Trophoblast cell (in vitro differentiated cells and primary cell): ENCODE measurements at regions not wholly inside any gene's neighbourhood (a gene's known extent, or its start where the extent isn't known, plus 50 kb on each side); places are given as distances from the start of the nearest gene placed in this dataset.
"Not testable (repeated sequence)": the region's sequence is repeated elsewhere in the genome, so short reads cannot be mapped to it uniquely, and the experiment has no call there.

Experiments
- DNase-seq, 2 donors: peaks; one replicate each; pipeline ENCODE4 v3.0.0-alpha.2; 2016
- H2AFZ ChIP-seq: 2 replicates; pipeline ENCODE4 v1.6.1; 2013; ENCODE audit warnings: low read length, moderate library complexity, mild to moderate bottlenecking; ENCODE audit not compliant: insufficient read depth, poor library complexity
- H2AK5ac ChIP-seq: 2 replicates; pipeline ENCODE4 v1.6.1; 2013; ENCODE audit warnings: mild to moderate bottlenecking, low read length
- H2BK120ac ChIP-seq: 2 replicates; pipeline ENCODE4 v1.6.1; 2013; ENCODE audit warnings: low read length, mild to moderate bottlenecking, moderate library complexity; ENCODE audit not compliant: insufficient read depth, poor library complexity
- H2BK12ac ChIP-seq: 2 replicates; pipeline ENCODE4 v1.6.1; 2013; ENCODE audit warnings: mild to moderate bottlenecking, low read length, moderate library complexity
- H2BK5ac ChIP-seq: 2 replicates; pipeline ENCODE4 v1.6.1; 2013; ENCODE audit warnings: low read length, low read depth, moderate library complexity, mild to moderate bottlenecking; ENCODE audit not compliant: poor library complexity
- H3K14ac ChIP-seq: 2 replicates; pipeline ENCODE4 v1.6.1; 2013; ENCODE audit warnings: mild to moderate bottlenecking, low read length
- H3K18ac ChIP-seq: 2 replicates; pipeline ENCODE4 v1.6.1; 2013; ENCODE audit warnings: mild to moderate bottlenecking, low read length
- H3K23ac ChIP-seq: 2 replicates; pipeline ENCODE4 v1.6.1; 2013; ENCODE audit warnings: low read length
- H3K27ac ChIP-seq: 2 replicates; pipeline ENCODE4 v1.5.1; 2013; ENCODE audit warnings: low read depth, mild to moderate bottlenecking, inconsistent platforms, low read length, moderate library complexity
- H3K27me3 ChIP-seq: 2 replicates; pipeline ENCODE4 v1.6.1; 2013; ENCODE audit warnings: inconsistent platforms, mild to moderate bottlenecking, low read length, moderate library complexity; ENCODE audit not compliant: insufficient read depth
- H3K36me3 ChIP-seq, 2 experiments: 1 replicate in 1 of 2; 2 replicates in 1 of 2; pipeline ENCODE4 v1.6.1; 2013; ENCODE audit warnings: low read length in 2 of 2, mild to moderate bottlenecking in 2 of 2, moderate library complexity in 1 of 2; ENCODE audit not compliant: insufficient read depth in 2 of 2, control insufficient read depth in 1 of 2
- H3K4ac ChIP-seq: 2 replicates; pipeline ENCODE4 v1.6.1; 2013; ENCODE audit warnings: low read depth, mild to moderate bottlenecking, low read length, moderate library complexity
- H3K4me1 ChIP-seq, 2 experiments: 1 replicate in 1 of 2; 2 replicates in 1 of 2; pipeline ENCODE4 v1.6.1; 2013; ENCODE audit warnings: low read length in 2 of 2, mild to moderate bottlenecking in 2 of 2, moderate library complexity in 1 of 2; ENCODE audit not compliant: insufficient read depth in 2 of 2, control insufficient read depth in 1 of 2
- H3K4me2 ChIP-seq: 2 replicates; pipeline ENCODE4 v1.6.1; 2013; ENCODE audit warnings: inconsistent platforms, mild to moderate bottlenecking, low read length, moderate library complexity
- H3K4me3 ChIP-seq: 2 replicates; pipeline ENCODE4 v1.5.1; 2013; ENCODE audit warnings: mild to moderate bottlenecking, low read depth, low read length, inconsistent platforms
- H3K79me1 ChIP-seq: one replicate; pipeline ENCODE4 v1.6.1; 2013; ENCODE audit warnings: low read length
- H3K79me2 ChIP-seq: 2 replicates; pipeline ENCODE4 v1.6.1; 2013; ENCODE audit warnings: low read length, mild to moderate bottlenecking; ENCODE audit not compliant: control insufficient read depth, insufficient read depth, poor library complexity
- H3K9ac ChIP-seq: 2 replicates; pipeline ENCODE4 v1.6.1; 2013; ENCODE audit warnings: mild to moderate bottlenecking, low read length
- H3K9me3 ChIP-seq: 2 replicates; pipeline ENCODE4 v1.6.1; 2013; ENCODE audit warnings: low read depth, mild to moderate bottlenecking, control low read depth, inconsistent platforms, low read length; ENCODE audit not compliant: insufficient read depth
- H4K12ac ChIP-seq: 2 replicates; pipeline ENCODE4 v1.6.1; 2013; ENCODE audit warnings: low read depth, mild to moderate bottlenecking, low read length, moderate library complexity
- H4K8ac ChIP-seq: 2 replicates; pipeline ENCODE4 v1.6.1; 2013; ENCODE audit warnings: low read depth, mild to moderate bottlenecking, low read length, moderate library complexity
- H4K91ac ChIP-seq: one replicate; pipeline ENCODE4 v1.6.1; 2013; ENCODE audit warnings: low read depth, mild to moderate bottlenecking, low read length, moderate library complexity
- WGBS: extraction: QIAGEN DNeasy Blood & Tissue Kit; methylation state at CpG from one replicate; pipeline ENCODE4 v1.1.7; 2013; ENCODE audit warnings: missing lambda C conversion rate; ENCODE audit not compliant: insufficient read length, insufficient coverage; ENCODE audit errors: extremely low coverage; 5-methylcytosine and 5-hydroxymethylcytosine counted together

- no peak overlapping the region for H3K23ac ChIP-seq
- no peaks in the 10 kb centered on the region for H3K36me3 ChIP-seq
- no peaks in the 10 kb centered on the region for H3K27me3 ChIP-seq
- no CpG with 5 or more reads among the region's 2 CpGs for WGBS
- no peak overlapping the region for H3K14ac ChIP-seq
- H3K18ac ChIP-seq, result no peak overlapping the region
- no peak overlapping the region for H2BK12ac ChIP-seq
- no peaks in the 10 kb centered on the region for H3K4me1 ChIP-seq
- H2AK5ac ChIP-seq, result no peak overlapping the region
- no peak overlapping the region for H2AFZ ChIP-seq
- no peaks in the 10 kb centered on the region for H3K9me3 ChIP-seq
- DNase-seq, result no peak
- no peaks in the 10 kb centered on the region for H3K79me2 ChIP-seq
- no peak overlapping the region for H4K91ac ChIP-seq
- no peak overlapping the region for H3K27ac ChIP-seq
- no peak overlapping the region for H2BK5ac ChIP-seq
- no peak overlapping the region for H4K8ac ChIP-seq
- H3K4me3 ChIP-seq, result no peak overlapping the region
- H3K79me1 ChIP-seq, result no peaks in the 10 kb centered on the region
- H3K4ac ChIP-seq, result no peak overlapping the region
- H2BK120ac ChIP-seq, result no peak overlapping the region
- no peak overlapping the region for H3K9ac ChIP-seq
- no peak overlapping the region for H3K4me2 ChIP-seq
- no peak overlapping the region for H4K12ac ChIP-seq
These were observed 176.9 kb downstream of the RFPL4B start for GRCh38 chr6:112524071-112524470.

GRCh38 chr6:112525749-112526148 lies 178.6 kb downstream of the RFPL4B start:
- Histone ChIP-seq H3K23ac (no peak overlapping the region), H3K79me2 (no peaks in the 10 kb centered on the region), H4K91ac (no peak overlapping the region), H3K36me3 (no peaks in the 10 kb centered on the region), H3K4me1 (no peaks in the 10 kb centered on the region), H3K18ac (no peak overlapping the region), H3K9me3 (no peaks in the 10 kb centered on the region), H3K4me3 (no peak overlapping the region), H2BK5ac (no peak overlapping the region), H4K12ac (no peak overlapping the region), H2AK5ac (no peak overlapping the region), H3K27ac (no peak overlapping the region), H3K14ac (no peak overlapping the region), H3K4ac (no peak overlapping the region), H3K27me3 (no peaks in the 10 kb centered on the region), H2BK120ac (no peak overlapping the region), H2BK12ac (no peak overlapping the region), H3K9ac (no peak overlapping the region), H3K79me1 (no peaks in the 10 kb centered on the region), H4K8ac (no peak overlapping the region), H3K4me2 (no peak overlapping the region), H2AFZ (no peak overlapping the region)
- WGBS, result no CpG with 5 or more reads among the region's 1 CpG
- no peak for DNase-seq

- H3K4me2 ChIP-seq, result no peak overlapping the region
- no peak overlapping the region for H4K91ac ChIP-seq
- no peaks in the 10 kb centered on the region for H3K79me2 ChIP-seq
- no peak overlapping the region for H2BK12ac ChIP-seq
- no peak overlapping the region for H2BK5ac ChIP-seq
- H3K23ac ChIP-seq, result no peak overlapping the region
- H3K27ac ChIP-seq, result no peak overlapping the region
- no peaks in the 10 kb centered on the region for H3K9me3 ChIP-seq
- no peak overlapping the region for H2AK5ac ChIP-seq
- no peak overlapping the region for H3K4ac ChIP-seq
- no peaks in the 10 kb centered on the region for H3K4me1 ChIP-seq
- H4K8ac ChIP-seq, result no peak overlapping the region
- no peak overlapping the region for H4K12ac ChIP-seq
- H3K14ac ChIP-seq, result no peak overlapping the region
- no peaks in the 10 kb centered on the region for H3K27me3 ChIP-seq
- WGBS, result no CpG with 5 or more reads among the region's 6 CpGs
- no peak overlapping the region for H3K18ac ChIP-seq
- no peaks in the 10 kb centered on the region for H3K79me1 ChIP-seq
- no peak overlapping the region for H3K4me3 ChIP-seq
- no peak for DNase-seq
- no peak overlapping the region for H2AFZ ChIP-seq
- H3K9ac ChIP-seq, result no peak overlapping the region
- no peak overlapping the region for H2BK120ac ChIP-seq
- no peaks in the 10 kb centered on the region for H3K36me3 ChIP-seq
These were observed 179.5 kb downstream of the RFPL4B start for GRCh38 chr6:112526594-112526993.

- not testable (repeated sequence) for H2BK120ac ChIP-seq, H3K9me3 ChIP-seq, H3K9ac ChIP-seq, H3K4me1 ChIP-seq, H2AK5ac ChIP-seq, H2AFZ ChIP-seq, H4K91ac ChIP-seq, H3K79me1 ChIP-seq, H2BK5ac ChIP-seq, H3K4me3 ChIP-seq, DNase-seq, H3K27me3 ChIP-seq, H4K12ac ChIP-seq, H3K4ac ChIP-seq, H3K79me2 ChIP-seq, H3K23ac ChIP-seq, H2BK12ac ChIP-seq, H3K14ac ChIP-seq, H3K4me2 ChIP-seq, H3K27ac ChIP-seq, H4K8ac ChIP-seq, H3K36me3 ChIP-seq, H3K18ac ChIP-seq
- no CpG with 5 or more reads among the region's 29 CpGs for WGBS
These were observed 181.2 kb downstream of the RFPL4B start for GRCh38 chr6:112528306-112528705.
